Right lobe of liver (tissue), 4 donors: ENCODE measurements at regions not wholly inside any gene's neighbourhood (a gene's known extent, or its start where the extent isn't known, plus 50 kb on each side); places are given as distances from the start of the nearest gene placed in this dataset.

Experiments used
- CTCF ChIP-seq, 4 donors: fragments of 200-600 bp in 3 of 4; fragments of 450-650 bp in 1 of 4; IDR thresholded peaks; one replicate each; pipeline versions ENCODE4 v1.5.1 to v1.8.0; 2016 to 2022; ENCODE audit warnings: antibody characterized with exemption in 4 of 4, mild to moderate bottlenecking in 2 of 4
- POLR2A ChIP-seq: fragments of 450-650 bp; IDR thresholded peaks from one replicate; pipeline ENCODE4 v1.6.1; 2017; ENCODE audit warnings: antibody characterized with exemption, mild to moderate bottlenecking
- donor health status: DM: no; HTN: no; CAD: no.
- donor health status: DM: no; HTN: no; CAD: no.
- donor health status: DM: no; HTN: yes; CAD: no.

DNA sequence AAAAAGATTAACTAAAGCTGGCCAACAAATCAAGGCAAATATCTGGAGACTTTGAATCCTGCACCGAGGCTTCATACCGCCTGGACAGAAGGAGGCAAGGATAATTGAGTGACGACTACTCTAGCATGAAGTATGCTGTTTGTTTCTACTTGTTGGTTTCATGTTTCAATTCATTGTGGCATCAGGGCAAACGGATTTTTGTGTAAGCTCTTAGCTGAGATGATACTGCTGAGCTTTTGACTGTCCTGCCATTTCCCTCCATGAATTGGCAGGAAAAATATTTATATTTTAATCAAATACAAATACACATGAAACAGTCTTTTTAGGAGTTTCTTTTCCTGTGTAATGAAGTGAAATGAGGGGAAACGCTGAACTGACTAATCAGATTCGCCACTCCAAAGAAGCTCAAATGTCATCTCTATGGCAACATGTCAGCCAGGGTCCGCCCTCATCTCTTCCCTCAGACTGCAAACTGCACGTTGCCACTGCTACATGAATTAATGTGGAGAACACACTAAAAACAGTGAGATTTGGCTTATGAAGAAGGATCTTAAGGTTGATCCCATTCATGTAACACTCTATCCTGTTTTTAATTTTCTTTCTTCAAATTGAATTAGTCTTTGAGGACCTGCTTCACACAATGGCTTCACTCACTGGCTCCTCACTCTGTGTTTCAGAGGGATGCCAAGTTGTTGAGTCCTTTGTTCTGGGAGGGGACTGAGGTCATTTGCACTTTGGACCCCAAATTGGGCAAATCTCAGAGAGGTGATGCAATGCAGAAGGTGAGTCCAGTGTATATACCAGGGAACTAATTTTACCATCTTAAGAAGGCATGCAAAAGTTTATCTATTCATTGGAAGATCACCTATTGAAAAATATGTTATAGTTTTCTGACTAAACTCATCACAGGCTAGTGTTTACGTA lies 149.6 kb upstream of the MID1 start:
- no peak for TF ChIP-seq POLR2A
- TF ChIP-seq CTCF (IDR thresholded peaks at IDR 0.05), result no peak
